BJ (cell line): ENCODE measurements at regions not wholly inside any gene's neighbourhood (a gene's known extent, or its start where the extent isn't known, plus 50 kb on each side); places are given as distances from the start of the nearest gene placed in this dataset.

ENCODE experiments used
- CTCF ChIA-PET: fragments of 350-600 bp; formaldehyde crosslinking; extraction: SDS; loops from one replicate; lab custom pipeline; 2021; ENCODE audit warnings: antibody characterized with exemption, inconsistent platforms; lab: Yijun Ruan, JAX
- POLR2A ChIA-PET: fragments of 300-600 bp; sonication (Branson Sonifier 250); formaldehyde crosslinking; extraction: SDS; loops from one replicate; lab custom pipeline; 2021; ENCODE audit warnings: antibody characterized with exemption; lab: Charles Lee
- DNase-seq: peaks from one replicate; pipeline ENCODE4 v3.0.0-alpha.2; 2011; ENCODE audit warnings: low read depth
- H3K27me3 ChIP-seq: 2 replicates; pipeline ENCODE4 v1.6.0; 2011; ENCODE audit warnings: low read length; ENCODE audit not compliant: control insufficient read depth, insufficient read depth
- H3K36me3 ChIP-seq: 2 replicates; pipeline ENCODE4 v1.5.1; 2011; ENCODE audit warnings: low read length; ENCODE audit not compliant: control insufficient read depth, insufficient read depth
- H3K4me3 ChIP-seq: 2 replicates; pipeline ENCODE4 v1.5.1; 2011; ENCODE audit warnings: low read depth, mild to moderate bottlenecking, control low read depth, low read length
- CTCF ChIP-seq: IDR thresholded peaks from 2 replicates; pipeline ENCODE4 v1.5.1; 2011; ENCODE audit warnings: low read depth, mild to moderate bottlenecking, control low read depth, inconsistent platforms, low read length, moderate library complexity; ENCODE audit not compliant: insufficient read depth

- ChIA-PET POLR2A (no interaction called here), CTCF (no interaction called here)
- TF ChIP-seq CTCF = no peak
- no peaks in the 10 kb centered on the region for H3K27me3 ChIP-seq
- no peaks in the 10 kb centered on the region for H3K36me3 ChIP-seq
- no peak for DNase-seq
- H3K4me3 ChIP-seq = no peak overlapping the region
Observed at GRCh38 chr1:217153361-217153760, 430.1 kb upstream of the ESRRG start.

GRCh38 chr1:217150366-217150765 is 427.1 kb upstream of the ESRRG start:
- H3K36me3 ChIP-seq = no peaks in the 10 kb centered on the region
- no peak for DNase-seq
- no peaks in the 10 kb centered on the region for H3K27me3 ChIP-seq
- no peak overlapping the region for H3K4me3 ChIP-seq
- POLR2A ChIA-PET = no interaction called here
- no peak for TF ChIP-seq CTCF
- CTCF ChIA-PET = no interaction called here

GRCh38 chr1:217149791-217150190 is 426.6 kb upstream of the ESRRG start:
- ChIA-PET CTCF (no interaction called here), POLR2A (no interaction called here)
- Histone ChIP-seq H3K36me3 (no peaks in the 10 kb centered on the region), H3K27me3 (no peaks in the 10 kb centered on the region), H3K4me3 (no peak overlapping the region)
- no peak for TF ChIP-seq CTCF
- DNase-seq = no peak

- CTCF ChIA-PET = no interaction called here
Observed at GRCh38 chr1:217141711-217142110, 418.5 kb upstream of the ESRRG start.

GRCh38 chr1:217140041-217140901 is 417.0 kb upstream of the ESRRG start:
- TF ChIP-seq CTCF = no peak
- Histone ChIP-seq H3K36me3 (no peaks in the 10 kb centered on the region), H3K4me3 (no peak overlapping the region), H3K27me3 (peaks cover 14% of the 10 kb centered on the region)
- ChIA-PET POLR2A (no interaction called here), CTCF (interaction anchor here (0.6 to 0.7 kb wide), 2 partner anchors 60 to 798 kb away, joined by 3 read pairs; no protein-coding TSS in a partner anchor)
- DNase-seq = no peak

More at GRCh38 chr1:217141711-217142110, 418.5 kb upstream of the ESRRG start:
- Histone ChIP-seq H3K4me3 (no peak overlapping the region), H3K27me3 (peaks cover 7% of the 10 kb centered on the region), H3K36me3 (no peaks in the 10 kb centered on the region)
- no peak for TF ChIP-seq CTCF
- no peak for DNase-seq
- POLR2A ChIA-PET = no interaction called here
